ENCODE measurements at regions not wholly inside any gene's neighbourhood (a gene's known extent, or its start where the extent isn't known, plus 50 kb on each side); places are given as distances from the start of the nearest gene placed in this dataset.

DNA sequence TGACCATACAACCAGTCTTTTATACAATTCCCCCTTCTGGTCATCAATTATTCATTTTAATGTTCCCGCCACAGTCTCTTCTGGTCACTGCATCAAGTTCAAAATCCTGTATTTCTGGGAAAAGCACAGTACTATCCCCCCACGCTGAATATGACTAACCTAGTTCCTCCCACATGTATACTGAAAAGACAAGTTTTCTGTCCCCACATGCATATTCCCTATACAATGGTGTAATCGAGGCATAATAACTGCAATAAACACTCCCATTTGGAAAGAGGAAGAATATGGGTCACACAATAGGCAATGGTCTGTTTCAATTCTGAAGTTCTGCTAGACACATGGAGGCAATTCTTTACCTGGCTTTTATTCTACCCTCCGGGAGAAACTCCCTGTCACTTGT lies 344.9 kb downstream of the EFNA5 start:
- Histone ChIP-seq H3K4me3 (ENCODE audit: low read depth, low read length) (no peak overlapping the region), H3K36me3 (replicated peaks) (no peaks in the 10 kb centered on the region), H3K27me3 (replicated peaks) (no peaks in the 10 kb centered on the region), H3K27ac (no peak overlapping the region)
- in situ Hi-C loops (cut with HindIII; ENCODE audit: low pct_ligation_motif_present, low sequenced_read_pairs), result no loop called here
- no peak for DNase-seq
- no peak for TF ChIP-seq CTCF (IDR thresholded peaks at IDR 0.05; ENCODE audit: low read depth, low read length, missing control alignments)

GRCh38 chr5:107324809-107325208 lies 345.9 kb downstream of the EFNA5 start:
- no peaks in the 10 kb centered on the region for H3K27me3 ChIP-seq (replicated peaks)
- H3K36me3 ChIP-seq (replicated peaks), result no peaks in the 10 kb centered on the region
- H3K27ac ChIP-seq, result no peak overlapping the region
- in situ Hi-C loops (cut with HindIII; ENCODE audit: low pct_ligation_motif_present, low sequenced_read_pairs), result no loop called here
- DNase-seq, result no peak
- no peak overlapping the region for H3K4me3 ChIP-seq (ENCODE audit: low read depth, low read length)
- TF ChIP-seq CTCF (IDR thresholded peaks at IDR 0.05; ENCODE audit: low read depth, low read length, missing control alignments), result no peak

DNA sequence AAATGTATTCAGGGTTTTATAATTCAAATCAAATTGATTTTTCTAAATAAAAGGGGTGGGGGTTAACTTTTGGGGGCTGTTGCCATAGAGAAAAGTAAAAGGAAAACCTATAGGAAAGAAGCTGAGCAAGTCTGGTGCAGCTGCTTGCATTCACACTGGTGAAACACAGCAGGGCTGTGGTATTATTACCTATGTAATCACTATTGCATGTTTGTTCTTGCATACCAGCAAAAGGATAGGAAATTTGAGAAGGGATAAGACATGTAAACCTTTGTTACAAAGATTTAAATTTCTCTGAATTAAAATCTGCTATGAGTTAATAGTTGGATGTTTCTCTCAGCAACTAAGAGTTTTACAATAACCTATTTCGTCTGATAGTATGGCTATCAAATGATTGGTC lies 346.7 kb downstream of the EFNA5 start:
- in situ Hi-C loops (cut with HindIII; ENCODE audit: low pct_ligation_motif_present, low sequenced_read_pairs), result no loop called here
- TF ChIP-seq CTCF (IDR thresholded peaks at IDR 0.05; ENCODE audit: low read depth, low read length, missing control alignments), result no peak
- Histone ChIP-seq H3K27me3 (replicated peaks) (no peaks in the 10 kb centered on the region), H3K4me3 (ENCODE audit: low read depth, low read length) (no peak overlapping the region), H3K27ac (no peak overlapping the region), H3K36me3 (replicated peaks) (no peaks in the 10 kb centered on the region)
- no peak for DNase-seq

DNA sequence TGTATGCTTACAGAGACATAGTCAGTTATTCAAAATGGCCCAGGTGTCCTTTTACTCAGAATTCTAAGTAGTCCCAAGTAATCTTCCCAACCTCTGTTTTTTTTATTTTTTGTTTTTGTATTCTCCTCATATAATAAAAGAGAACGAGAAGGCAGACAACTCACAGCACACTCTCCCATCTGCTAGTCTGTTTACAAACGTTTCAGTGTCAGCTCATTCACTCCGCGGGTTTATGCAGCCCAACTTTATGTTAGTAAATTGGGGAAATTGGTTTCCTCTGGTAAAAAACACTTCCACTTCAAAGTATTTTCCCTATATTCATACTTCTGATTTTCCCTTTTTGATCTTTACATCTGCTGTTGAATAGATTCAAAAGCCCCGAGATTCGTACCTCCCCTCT lies 347.2 kb downstream of the EFNA5 start:
- DNase-seq, result no peak
- in situ Hi-C loops (cut with HindIII; ENCODE audit: low pct_ligation_motif_present, low sequenced_read_pairs), result no loop called here
- no peak for TF ChIP-seq CTCF (IDR thresholded peaks at IDR 0.05; ENCODE audit: low read depth, low read length, missing control alignments)
- no peak overlapping the region for H3K4me3 ChIP-seq (ENCODE audit: low read depth, low read length)
- no peaks in the 10 kb centered on the region for H3K27me3 ChIP-seq (replicated peaks)
- no peak overlapping the region for H3K27ac ChIP-seq
- H3K36me3 ChIP-seq (replicated peaks), result no peaks in the 10 kb centered on the region

DNA sequence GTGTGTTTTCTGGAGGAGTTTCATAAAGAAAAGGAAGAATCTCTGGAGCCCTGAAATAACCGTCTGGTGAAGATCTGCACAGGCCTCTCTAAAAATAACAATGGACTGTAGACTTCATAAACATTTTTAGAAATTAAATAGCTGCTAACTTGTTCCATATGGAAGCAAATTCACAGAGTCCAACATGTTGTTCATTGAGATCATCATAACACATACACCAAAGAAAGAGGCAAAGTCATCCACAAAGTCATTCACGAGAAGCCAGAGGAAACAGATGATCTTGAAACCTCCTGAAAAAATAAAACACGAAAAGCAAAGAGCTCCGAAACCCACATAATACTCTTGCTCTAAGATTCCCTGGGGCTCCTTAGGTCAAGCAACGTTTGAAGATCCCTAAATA lies 347.8 kb downstream of the EFNA5 start:
- H3K27me3 ChIP-seq (replicated peaks), result no peaks in the 10 kb centered on the region
- no peak for DNase-seq

More for the DNA sequence above, 347.8 kb downstream of the EFNA5 start:
- in situ Hi-C loops (cut with HindIII; ENCODE audit: low pct_ligation_motif_present, low sequenced_read_pairs), result no loop called here
- no peak for TF ChIP-seq CTCF (IDR thresholded peaks at IDR 0.05; ENCODE audit: low read depth, low read length, missing control alignments)
- no peak overlapping the region for H3K4me3 ChIP-seq (ENCODE audit: low read depth, low read length)
- H3K27ac ChIP-seq, result no peak overlapping the region
- no peaks in the 10 kb centered on the region for H3K36me3 ChIP-seq (replicated peaks)
